Keratinocyte (primary cell): ENCODE measurements at regions not wholly inside any gene's neighbourhood (a gene's known extent, or its start where the extent isn't known, plus 50 kb on each side); places are given as distances from the start of the nearest gene placed in this dataset.

Source experiments
- DNase-seq: peaks from one replicate; pipeline ENCODE4 v3.0.0-alpha.2; 2011; ENCODE audit warnings: low read depth, missing footprints, low spot score
- FAIRE-seq: peaks from 2 replicates; lab custom pipeline; 2011; peaks lifted over from hg19 to GRCh38; lab: Jason Lieb, UNC
- H2AFZ ChIP-seq: 2 replicates; pipeline ENCODE4 v1.6.0; 2012; ENCODE audit warnings: low read length, control low read depth, inconsistent platforms; ENCODE audit not compliant: control insufficient read depth
- H3K27ac ChIP-seq: 2 replicates; pipeline ENCODE4 v1.5.1; 2011; ENCODE audit warnings: low read length; ENCODE audit not compliant: control insufficient read depth, insufficient read depth
- H3K27me3 ChIP-seq: 3 replicates; pipeline ENCODE4 v1.6.0; 2011; ENCODE audit warnings: low read length; ENCODE audit not compliant: control insufficient read depth, insufficient read depth; ENCODE audit errors: extremely low read depth
- H3K36me3 ChIP-seq, 2 experiments: 2 replicates in 1 of 2; 3 replicates in 1 of 2; pipeline ENCODE4 v1.5.1; 2011; ENCODE audit warnings: low read length in 2 of 2, mild to moderate bottlenecking in 1 of 2; ENCODE audit not compliant: control insufficient read depth in 2 of 2, insufficient read depth in 2 of 2; ENCODE audit errors: extremely low read depth in 1 of 2
- H3K4me1 ChIP-seq: 3 replicates; pipeline ENCODE4 v1.5.1; 2011; ENCODE audit warnings: low read length; ENCODE audit not compliant: control insufficient read depth, insufficient read depth; ENCODE audit errors: extremely low read depth
- H3K4me2 ChIP-seq: 3 replicates; pipeline ENCODE4 v1.6.0; 2011; ENCODE audit warnings: low read depth, low read length; ENCODE audit not compliant: control insufficient read depth, insufficient read depth; ENCODE audit errors: extremely low read depth
- H3K4me3 ChIP-seq, 3 experiments: fragments of 200-600 bp in 1 of 3; sonication (generic) in 1 of 3; 2 replicates in 2 of 3; 3 replicates in 1 of 3; pipeline ENCODE4 v1.5.1; 2011 to 2016; ENCODE audit warnings: low read length in 3 of 3, mild to moderate bottlenecking in 3 of 3, control low read depth in 2 of 3, inconsistent platforms in 1 of 3, low read depth in 1 of 3, mixed read lengths in 1 of 3, mixed run types in 1 of 3, moderate library complexity in 1 of 3; ENCODE audit not compliant: control insufficient read depth in 2 of 3, insufficient read depth in 2 of 3; ENCODE audit errors: extremely low read depth in 1 of 3
- H3K79me2 ChIP-seq: 2 replicates; pipeline ENCODE4 v1.6.0; 2012; ENCODE audit warnings: low read length; ENCODE audit not compliant: control insufficient read depth, insufficient read depth
- H3K9ac ChIP-seq: 3 replicates; pipeline ENCODE4 v1.6.0; 2011; ENCODE audit warnings: low read length; ENCODE audit not compliant: control insufficient read depth, insufficient read depth; ENCODE audit errors: extremely low read depth
- H3K9me1 ChIP-seq: 3 replicates; pipeline ENCODE4 v1.6.0; 2011; ENCODE audit warnings: low read length; ENCODE audit not compliant: control insufficient read depth, insufficient read depth; ENCODE audit errors: extremely low read depth
- H3K9me3 ChIP-seq: 2 replicates; pipeline ENCODE4 v1.5.1; 2012; ENCODE audit warnings: low read depth, low read length; ENCODE audit not compliant: control insufficient read depth
- H4K20me1 ChIP-seq: 3 replicates; pipeline ENCODE4 v1.6.0; 2011; ENCODE audit warnings: low read length; ENCODE audit not compliant: control insufficient read depth, insufficient read depth; ENCODE audit errors: extremely low read depth
- EZH2 ChIP-seq: IDR thresholded peaks from one replicate; pipeline ENCODE4 v1.6.1; 2012; ENCODE audit warnings: inconsistent platforms, mild to moderate bottlenecking, low read length, moderate library complexity
- dilution Hi-C: fragments of 300-500 bp; cut with MboI; formaldehyde crosslinking; loops from one replicate; pipeline ENCODE4 v1.7.0; 2020; ENCODE audit warnings: low sequenced_read_pairs; ENCODE audit not compliant: extremely low pct_ligation_motif_present
- TF ChIP-seq, protein P1 (sequence below), 3 experiments: IDR thresholded peaks in 1 of 3; conservative IDR thresholded peaks in 1 of 3; optimal IDR thresholded peaks in 1 of 3; 2 replicates in 2 of 3; 3 replicates in 1 of 3; pipeline versions ENCODE3 to v1.5.1; 2011; ENCODE audit warnings: low read length in 3 of 3, mild to moderate bottlenecking in 3 of 3, moderate library complexity in 2 of 3, control low read depth in 1 of 3, inconsistent platforms in 1 of 3; ENCODE audit not compliant: insufficient read depth in 2 of 3; ENCODE audit errors: extremely low read depth in 1 of 3

GRCh38 chr5:129384193-129384592, 75.9 kb upstream of the ADAMTS19 start:
- no peak overlapping the region for H2AFZ ChIP-seq
- no peaks in the 10 kb centered on the region for H3K79me2 ChIP-seq
- H3K9me3 ChIP-seq, result no peaks in the 10 kb centered on the region
- H4K20me1 ChIP-seq, result no peaks in the 10 kb centered on the region
- FAIRE-seq, result no peak
- TF ChIP-seq, protein P1, sequence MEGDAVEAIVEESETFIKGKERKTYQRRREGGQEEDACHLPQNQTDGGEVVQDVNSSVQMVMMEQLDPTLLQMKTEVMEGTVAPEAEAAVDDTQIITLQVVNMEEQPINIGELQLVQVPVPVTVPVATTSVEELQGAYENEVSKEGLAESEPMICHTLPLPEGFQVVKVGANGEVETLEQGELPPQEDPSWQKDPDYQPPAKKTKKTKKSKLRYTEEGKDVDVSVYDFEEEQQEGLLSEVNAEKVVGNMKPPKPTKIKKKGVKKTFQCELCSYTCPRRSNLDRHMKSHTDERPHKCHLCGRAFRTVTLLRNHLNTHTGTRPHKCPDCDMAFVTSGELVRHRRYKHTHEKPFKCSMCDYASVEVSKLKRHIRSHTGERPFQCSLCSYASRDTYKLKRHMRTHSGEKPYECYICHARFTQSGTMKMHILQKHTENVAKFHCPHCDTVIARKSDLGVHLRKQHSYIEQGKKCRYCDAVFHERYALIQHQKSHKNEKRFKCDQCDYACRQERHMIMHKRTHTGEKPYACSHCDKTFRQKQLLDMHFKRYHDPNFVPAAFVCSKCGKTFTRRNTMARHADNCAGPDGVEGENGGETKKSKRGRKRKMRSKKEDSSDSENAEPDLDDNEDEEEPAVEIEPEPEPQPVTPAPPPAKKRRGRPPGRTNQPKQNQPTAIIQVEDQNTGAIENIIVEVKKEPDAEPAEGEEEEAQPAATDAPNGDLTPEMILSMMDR (optimal IDR thresholded peaks at IDR 0.05 in 1 of 3, IDR thresholded peaks at IDR 0.05 in 1 of 3, conservative IDR thresholded peaks at IDR 0.05 in 1 of 3; ENCODE audit: extremely low read depth in 1 of 3, insufficient read depth in 2 of 3, low read length in 3 of 3), result no peak
- no peak for TF ChIP-seq EZH2
- no peak overlapping the region for H3K9ac ChIP-seq
- dilution Hi-C loops, result no loop called here
- H3K4me3 ChIP-seq, result no peak overlapping the region
- DNase-seq, result no peak
- H3K9me1 ChIP-seq, result no peaks in the 10 kb centered on the region
- no peaks in the 10 kb centered on the region for H3K36me3 ChIP-seq
- H3K4me1 ChIP-seq, result peaks cover 11% of the 10 kb centered on the region
- no peaks in the 10 kb centered on the region for H3K27me3 ChIP-seq
- no peak overlapping the region for H3K27ac ChIP-seq
- no peak overlapping the region for H3K4me2 ChIP-seq

- peaks cover 9% of the 10 kb centered on the region for H3K4me1 ChIP-seq
- H4K20me1 ChIP-seq, result no peaks in the 10 kb centered on the region
- H3K27ac ChIP-seq, result no peak overlapping the region
- no peak overlapping the region for H3K4me3 ChIP-seq
- H3K79me2 ChIP-seq, result no peaks in the 10 kb centered on the region
- no peak for TF ChIP-seq EZH2
- TF ChIP-seq, protein P1 (optimal IDR thresholded peaks at IDR 0.05 in 1 of 3, IDR thresholded peaks at IDR 0.05 in 1 of 3, conservative IDR thresholded peaks at IDR 0.05 in 1 of 3; ENCODE audit: extremely low read depth in 1 of 3, insufficient read depth in 2 of 3, low read length in 3 of 3), result no peak
- no peak overlapping the region for H3K4me2 ChIP-seq
- H3K36me3 ChIP-seq, result no peaks in the 10 kb centered on the region
- DNase-seq (no peak), FAIRE-seq (no peak)
- no peak overlapping the region for H2AFZ ChIP-seq
- no peaks in the 10 kb centered on the region for H3K9me3 ChIP-seq
- dilution Hi-C loops, result no loop called here
- H3K27me3 ChIP-seq, result no peaks in the 10 kb centered on the region
- no peak overlapping the region for H3K9ac ChIP-seq
- no peaks in the 10 kb centered on the region for H3K9me1 ChIP-seq
Measured at GRCh38 chr5:129384736-129385135, 75.4 kb upstream of the ADAMTS19 start.
